ENCODE measurements at regions not wholly inside any gene's neighbourhood (a gene's known extent, or its start where the extent isn't known, plus 50 kb on each side); places are given as distances from the start of the nearest gene placed in this dataset.

DNA sequence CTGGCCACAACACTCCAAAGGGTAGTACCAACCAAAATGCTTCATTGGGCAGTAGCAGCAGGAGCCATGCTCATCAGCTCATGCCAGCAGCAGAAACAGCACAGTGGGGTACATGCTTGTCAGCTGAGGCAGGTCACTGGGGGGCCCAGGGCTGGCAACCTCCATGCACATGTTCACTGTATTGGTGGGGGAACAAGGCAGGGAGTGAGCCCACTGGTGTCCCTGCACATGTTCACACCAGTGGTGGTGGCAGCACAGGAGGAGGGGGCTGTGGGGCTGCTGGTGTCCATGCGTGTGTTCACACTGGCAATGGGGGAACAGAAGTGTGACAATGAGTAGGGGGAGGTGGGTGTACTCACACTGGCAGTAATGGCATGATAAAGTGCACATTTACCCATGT, 254.3 kb upstream of the KIF2A start:
- H3K27me3 ChIP-seq: no peaks in the 10 kb centered on the region
- H3K27ac ChIP-seq: no peak overlapping the region
- TF ChIP-seq, protein P1, sequence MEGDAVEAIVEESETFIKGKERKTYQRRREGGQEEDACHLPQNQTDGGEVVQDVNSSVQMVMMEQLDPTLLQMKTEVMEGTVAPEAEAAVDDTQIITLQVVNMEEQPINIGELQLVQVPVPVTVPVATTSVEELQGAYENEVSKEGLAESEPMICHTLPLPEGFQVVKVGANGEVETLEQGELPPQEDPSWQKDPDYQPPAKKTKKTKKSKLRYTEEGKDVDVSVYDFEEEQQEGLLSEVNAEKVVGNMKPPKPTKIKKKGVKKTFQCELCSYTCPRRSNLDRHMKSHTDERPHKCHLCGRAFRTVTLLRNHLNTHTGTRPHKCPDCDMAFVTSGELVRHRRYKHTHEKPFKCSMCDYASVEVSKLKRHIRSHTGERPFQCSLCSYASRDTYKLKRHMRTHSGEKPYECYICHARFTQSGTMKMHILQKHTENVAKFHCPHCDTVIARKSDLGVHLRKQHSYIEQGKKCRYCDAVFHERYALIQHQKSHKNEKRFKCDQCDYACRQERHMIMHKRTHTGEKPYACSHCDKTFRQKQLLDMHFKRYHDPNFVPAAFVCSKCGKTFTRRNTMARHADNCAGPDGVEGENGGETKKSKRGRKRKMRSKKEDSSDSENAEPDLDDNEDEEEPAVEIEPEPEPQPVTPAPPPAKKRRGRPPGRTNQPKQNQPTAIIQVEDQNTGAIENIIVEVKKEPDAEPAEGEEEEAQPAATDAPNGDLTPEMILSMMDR (IDR thresholded peaks at IDR 0.05; ENCODE audit: low read depth, low read length): no peak
- no peak overlapping the region for H3K4me3 ChIP-seq
- DNase-seq (ENCODE audit: low read depth in 1 of 2, low spot score in 1 of 2): no peak
- no peaks in the 10 kb centered on the region for H3K36me3 ChIP-seq
- H3K9me3 ChIP-seq (ENCODE audit: low read depth): no peaks in the 10 kb centered on the region
- H3K4me1 ChIP-seq (ENCODE audit: low read depth): no peaks in the 10 kb centered on the region

DNA sequence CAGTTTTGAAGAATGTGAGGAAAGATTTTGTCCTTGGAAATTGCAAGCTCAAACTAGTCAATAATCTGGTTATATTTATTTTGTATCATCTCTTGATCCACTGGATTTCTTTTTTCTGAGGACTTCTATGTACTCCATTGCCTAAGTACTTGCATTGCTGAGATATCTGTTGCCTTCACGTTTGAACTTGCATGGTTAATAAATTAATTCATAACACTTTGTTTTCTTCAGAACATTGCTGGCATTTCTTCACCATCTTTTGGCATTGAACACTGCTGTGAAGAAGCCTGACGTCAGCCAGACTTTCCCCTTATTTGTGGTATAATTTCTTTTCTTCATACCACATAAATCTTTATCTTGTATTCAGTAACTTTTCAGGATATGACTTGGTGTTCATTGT, 246.0 kb upstream of the KIF2A start:
- no peak overlapping the region for H3K4me3 ChIP-seq
- no peaks in the 10 kb centered on the region for H3K27me3 ChIP-seq
- no peak overlapping the region for H3K27ac ChIP-seq
- no peaks in the 10 kb centered on the region for H3K9me3 ChIP-seq (ENCODE audit: low read depth)
- H3K36me3 ChIP-seq: no peaks in the 10 kb centered on the region
- no peak for DNase-seq (ENCODE audit: low read depth in 1 of 2, low spot score in 1 of 2)
- no peaks in the 10 kb centered on the region for H3K4me1 ChIP-seq (ENCODE audit: low read depth)
- TF ChIP-seq, protein P1 (IDR thresholded peaks at IDR 0.05; ENCODE audit: low read depth, low read length): no peak

DNA sequence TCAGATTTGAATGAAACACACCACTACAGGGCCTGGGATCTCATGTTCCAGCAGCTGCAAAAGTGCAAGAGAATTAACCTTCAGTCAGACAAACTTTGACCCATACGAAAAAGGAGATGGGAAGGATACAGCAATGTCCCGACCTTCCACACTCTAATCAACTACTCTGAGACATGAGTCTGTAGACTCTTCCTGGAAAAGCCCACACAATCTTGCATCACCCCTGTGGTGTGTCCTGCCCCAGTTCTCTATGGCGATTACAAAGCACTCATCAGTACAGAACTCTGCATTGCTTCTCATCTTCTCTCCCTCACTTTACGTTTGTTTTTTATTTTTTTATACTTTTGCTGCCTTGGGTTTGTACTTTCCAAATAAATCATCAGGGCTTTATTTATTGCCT, 241.0 kb upstream of the KIF2A start:
- no peak for DNase-seq (ENCODE audit: low read depth in 1 of 2, low spot score in 1 of 2)

DNA sequence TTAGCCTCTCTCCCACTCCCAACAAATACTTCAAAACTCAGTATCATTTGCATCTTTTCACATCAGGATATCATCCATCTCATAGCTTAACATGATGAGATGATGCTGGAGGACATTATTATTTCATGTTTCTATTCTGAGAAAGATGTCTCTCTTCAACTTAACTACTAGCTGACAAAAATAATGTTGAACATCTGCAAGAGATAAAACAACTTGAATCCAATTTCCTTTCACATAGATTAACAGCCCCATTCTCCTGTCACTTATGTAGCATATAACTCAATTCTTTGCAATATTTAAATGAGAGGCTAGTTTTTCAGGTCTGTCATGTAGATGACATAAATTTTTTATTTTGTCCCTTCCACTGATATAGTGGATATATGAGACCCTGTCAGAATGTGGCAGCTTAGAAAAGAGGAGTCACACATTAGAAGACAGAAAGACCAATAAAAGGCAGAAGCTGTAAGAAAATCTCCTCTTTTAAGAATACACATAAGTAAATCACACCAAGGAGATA, 239.2 kb upstream of the KIF2A start:
- Histone ChIP-seq H3K36me3 (no peaks in the 10 kb centered on the region), H3K27ac (no peak overlapping the region), H3K4me1 (ENCODE audit: low read depth) (no peaks in the 10 kb centered on the region), H3K27me3 (no peaks in the 10 kb centered on the region), H3K4me3 (no peak overlapping the region), H3K9me3 (ENCODE audit: low read depth) (no peaks in the 10 kb centered on the region)
- TF ChIP-seq, protein P1 (IDR thresholded peaks at IDR 0.05; ENCODE audit: low read depth, low read length): no peak
- DNase-seq (ENCODE audit: low read depth in 1 of 2, low spot score in 1 of 2): no peak

More for the DNA sequence above, 241.0 kb upstream of the KIF2A start:
- Histone ChIP-seq H3K27me3 (no peaks in the 10 kb centered on the region), H3K4me1 (ENCODE audit: low read depth) (no peaks in the 10 kb centered on the region), H3K36me3 (no peaks in the 10 kb centered on the region), H3K27ac (no peak overlapping the region), H3K9me3 (ENCODE audit: low read depth) (no peaks in the 10 kb centered on the region), H3K4me3 (no peak overlapping the region)
- TF ChIP-seq, protein P1 (IDR thresholded peaks at IDR 0.05; ENCODE audit: low read depth, low read length): no peak

DNA sequence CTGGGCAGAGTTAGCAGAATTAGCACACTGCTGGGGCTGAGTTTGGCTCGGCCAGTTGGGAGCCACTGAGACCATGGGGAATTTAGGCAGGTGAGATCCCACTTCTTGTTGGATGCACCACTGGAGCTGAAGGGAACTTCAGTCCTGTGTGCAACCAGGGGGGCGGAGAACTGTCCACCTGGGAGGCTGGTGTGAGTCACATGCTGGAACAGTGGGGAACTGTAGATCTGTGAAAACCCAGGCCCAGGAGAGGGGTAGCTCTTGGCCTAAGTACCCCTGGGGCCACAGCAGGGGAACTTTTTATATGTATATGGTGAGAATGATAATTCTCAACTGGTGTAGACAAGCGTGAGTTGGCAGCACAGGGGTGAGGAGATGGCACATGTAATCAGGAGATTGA, 237.5 kb upstream of the KIF2A start:
- no peak for DNase-seq (ENCODE audit: low read depth in 1 of 2, low spot score in 1 of 2)
- Histone ChIP-seq H3K4me3 (no peak overlapping the region), H3K4me1 (ENCODE audit: low read depth) (no peaks in the 10 kb centered on the region), H3K27ac (no peak overlapping the region), H3K9me3 (ENCODE audit: low read depth) (no peaks in the 10 kb centered on the region), H3K27me3 (no peaks in the 10 kb centered on the region), H3K36me3 (no peaks in the 10 kb centered on the region)
- TF ChIP-seq, protein P1 (IDR thresholded peaks at IDR 0.05; ENCODE audit: low read depth, low read length): no peak

DNA sequence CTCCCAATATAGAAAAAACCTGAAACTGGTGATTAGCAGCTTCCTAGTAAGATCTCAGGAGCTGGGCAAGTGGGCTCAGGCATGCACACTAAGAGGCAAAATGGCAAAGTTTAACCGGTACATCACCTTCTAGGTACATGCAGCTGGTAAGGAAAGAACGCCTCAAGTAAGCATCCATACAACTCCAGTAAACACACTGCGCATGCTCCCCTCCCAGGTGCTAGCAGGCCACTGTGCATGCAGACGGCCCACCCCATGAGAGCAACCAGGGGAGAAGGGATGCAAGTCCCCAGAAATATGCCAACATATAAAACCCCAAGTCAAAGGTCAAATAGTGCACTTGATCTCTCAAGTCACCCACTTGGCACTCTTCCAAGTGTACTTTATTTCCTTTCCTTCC, 228.6 kb upstream of the KIF2A start:
- Histone ChIP-seq H3K36me3 (no peaks in the 10 kb centered on the region), H3K9me3 (ENCODE audit: low read depth) (no peaks in the 10 kb centered on the region), H3K4me3 (no peak overlapping the region), H3K4me1 (ENCODE audit: low read depth) (no peaks in the 10 kb centered on the region), H3K27me3 (no peaks in the 10 kb centered on the region), H3K27ac (no peak overlapping the region)
- no peak for DNase-seq (ENCODE audit: low read depth in 1 of 2, low spot score in 1 of 2)
- TF ChIP-seq, protein P1 (IDR thresholded peaks at IDR 0.05; ENCODE audit: low read depth, low read length): no peak

All from cardiac muscle cell (in vitro differentiated cells and primary cell).